ENCODE measurements at regions not wholly inside any gene's neighbourhood (a gene's known extent, or its start where the extent isn't known, plus 50 kb on each side); places are given as distances from the start of the nearest gene placed in this dataset.

- H3K27me3 ChIP-seq, result no peaks in the 10 kb centered on the region
- H3K27ac ChIP-seq, result no peak overlapping the region
- DNase-seq (ENCODE audit: low spot score in 2 of 2), result peak in 1 of 2 donors; percentile 8
- peaks cover 0 to 6% of the 10 kb centered on the region in 2 donors for H3K4me1 ChIP-seq
- H3K36me3 ChIP-seq, result no peaks in the 10 kb centered on the region
- intact Hi-C loops (cut with DNase I), result no loop called here
- no peaks in the 10 kb centered on the region for H3K9me3 ChIP-seq
- no peak for TF ChIP-seq CTCF (IDR thresholded peaks at IDR 0.05)
- peak overlapping the region in 1 of 2 donors; percentile 68 for H3K4me3 ChIP-seq
Measured at GRCh38 chr15:66935688-66936087, 129.7 kb upstream of the SMAD3 start.

DNA sequence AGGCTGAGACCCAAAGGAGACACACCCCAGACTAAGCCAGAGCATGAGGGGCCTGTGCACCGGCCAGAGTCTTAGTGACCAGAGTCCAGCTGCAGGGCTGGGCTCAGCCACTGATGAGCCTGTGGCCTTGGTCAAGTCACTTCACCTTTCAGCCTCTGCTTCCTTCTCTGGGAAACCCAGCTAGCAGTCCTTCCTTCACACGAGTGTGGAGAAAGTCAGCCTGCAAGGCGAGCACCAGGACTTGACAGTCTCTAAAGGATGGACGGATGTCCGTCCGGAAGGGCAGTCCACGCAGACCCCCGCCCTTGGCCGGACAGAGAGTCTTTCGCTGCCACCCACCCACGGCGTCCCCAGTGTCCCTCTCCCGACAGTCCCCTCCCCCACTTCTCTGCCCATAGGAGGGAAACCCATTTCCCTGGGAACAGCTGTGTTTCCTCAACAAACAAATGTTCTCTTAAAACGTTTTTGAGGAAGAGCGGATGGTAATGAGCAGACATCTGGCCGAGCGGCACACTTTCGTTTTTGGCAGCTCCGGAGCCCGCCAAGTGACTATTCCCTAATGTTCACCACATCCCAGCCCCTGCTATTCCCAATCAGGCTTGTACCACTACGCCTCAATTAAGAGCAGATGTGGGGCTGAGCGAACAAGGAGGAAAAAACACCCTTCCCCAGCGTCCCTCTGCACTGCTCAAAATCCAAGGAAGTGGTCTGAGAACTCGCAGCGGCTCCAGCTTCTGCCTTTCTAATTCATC, 129.1 kb upstream of the SMAD3 start:
- intact Hi-C loops (cut with DNase I), result no loop called here
- H3K36me3 ChIP-seq, result no peaks in the 10 kb centered on the region
- no peaks in the 10 kb centered on the region for H3K27me3 ChIP-seq
- peaks cover 0 to 6% of the 10 kb centered on the region in 2 donors for H3K4me1 ChIP-seq
- H3K4me3 ChIP-seq, result peak overlapping the region; percentile 50 to 68
- no peaks in the 10 kb centered on the region for H3K9me3 ChIP-seq
- peak in 1 of 2 donors; percentile 65 for DNase-seq (ENCODE audit: low spot score in 2 of 2)
- H3K27ac ChIP-seq, result peak overlapping the region in 1 of 2 donors; percentile 34
- no peak for TF ChIP-seq CTCF (IDR thresholded peaks at IDR 0.05)

GRCh38 chr15:66936861-66937582, 128.4 kb upstream of the SMAD3 start:
- Histone ChIP-seq H3K27me3 (no peaks in the 10 kb centered on the region), H3K9me3 (no peaks in the 10 kb centered on the region), H3K36me3 (no peaks in the 10 kb centered on the region), H3K4me1 (peaks cover 0 to under 1% of the 10 kb centered on the region in 2 donors), H3K4me3 (peak overlapping the region; percentile 50 to 68), H3K27ac (peak overlapping the region in 1 of 2 donors; percentile 34)
- DNase-seq (ENCODE audit: low spot score in 2 of 2), result peak in 1 of 2 donors; percentile 25
- intact Hi-C loops (cut with DNase I), result no loop called here
- no peak for TF ChIP-seq CTCF (IDR thresholded peaks at IDR 0.05)

DNA sequence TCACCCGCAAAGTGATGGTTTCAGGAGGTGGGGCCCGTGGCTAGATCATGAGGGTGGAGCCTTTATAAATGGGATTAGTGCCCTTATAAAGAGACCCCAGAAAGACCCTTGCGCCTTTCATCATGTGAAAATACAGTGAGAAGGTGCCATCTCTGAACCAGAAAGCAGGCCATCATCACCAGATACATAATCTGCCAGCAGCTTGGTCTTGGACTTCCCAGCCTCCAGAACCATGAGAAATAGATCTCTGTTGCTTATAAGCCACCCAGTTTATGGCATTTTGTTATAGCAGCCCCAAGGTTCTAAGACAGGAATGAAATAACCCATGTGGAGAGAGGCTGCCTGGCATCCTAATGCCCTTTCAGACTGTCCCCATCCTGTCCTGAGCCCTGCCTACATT, 127.8 kb upstream of the SMAD3 start:
- peak in 1 of 2 donors; percentile 42 for DNase-seq (ENCODE audit: low spot score in 2 of 2)
- Histone ChIP-seq H3K27me3 (no peaks in the 10 kb centered on the region), H3K9me3 (no peaks in the 10 kb centered on the region), H3K4me3 (no peak overlapping the region), H3K27ac (no peak overlapping the region), H3K4me1 (no peaks in the 10 kb centered on the region), H3K36me3 (no peaks in the 10 kb centered on the region)
- intact Hi-C loops (cut with DNase I), result no loop called here
- no peak for TF ChIP-seq CTCF (IDR thresholded peaks at IDR 0.05)

DNA sequence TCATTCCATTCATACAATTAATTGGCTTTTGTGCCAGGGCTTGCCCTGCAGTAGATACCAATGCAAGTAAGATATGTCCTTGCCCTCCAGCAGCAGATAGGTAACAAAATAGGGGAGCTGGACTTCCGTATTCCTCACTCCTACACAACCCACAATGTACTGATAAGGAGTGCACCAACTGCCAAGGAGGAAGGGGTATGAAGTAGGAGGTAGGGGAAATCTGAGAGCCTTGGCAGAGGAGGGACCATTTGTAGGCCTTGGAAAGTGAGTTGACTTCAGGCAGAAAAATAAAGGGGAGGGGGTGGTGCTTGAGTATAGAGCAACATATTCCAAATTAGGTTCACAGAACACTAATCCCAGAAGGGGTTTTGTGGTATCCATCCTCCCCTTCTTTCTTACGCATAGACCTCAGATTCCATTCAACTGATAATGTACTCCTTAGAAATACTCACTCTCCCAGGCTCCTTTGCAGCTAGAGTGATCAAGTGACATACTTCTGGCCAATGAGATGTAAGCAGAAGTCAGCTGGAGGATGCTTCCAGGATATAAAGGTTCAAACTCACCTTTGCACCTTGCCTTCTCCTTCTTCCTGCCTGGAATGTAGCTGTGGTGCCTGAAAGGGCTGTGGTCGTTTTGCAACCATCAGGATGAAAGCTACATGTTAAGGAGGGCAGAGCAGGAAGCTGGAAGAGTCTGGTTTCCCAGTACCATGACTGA, 127.1 kb upstream of the SMAD3 start:
- H3K27me3 ChIP-seq, result no peaks in the 10 kb centered on the region
- H3K36me3 ChIP-seq, result no peaks in the 10 kb centered on the region
- no peak for TF ChIP-seq CTCF (IDR thresholded peaks at IDR 0.05)
- H3K4me3 ChIP-seq, result no peak overlapping the region
- no peaks in the 10 kb centered on the region for H3K4me1 ChIP-seq
- DNase-seq (ENCODE audit: low spot score in 2 of 2), result peak in 1 of 2 donors; percentile 31
- H3K9me3 ChIP-seq, result no peaks in the 10 kb centered on the region
- no peak overlapping the region for H3K27ac ChIP-seq
- intact Hi-C loops (cut with DNase I), result no loop called here
